Ovary (tissue), 3 donors: ENCODE measurements at regions not wholly inside any gene's neighbourhood (a gene's known extent, or its start where the extent isn't known, plus 50 kb on each side); places are given as distances from the start of the nearest gene placed in this dataset.

Experiments
- POLR2A ChIP-seq: fragments of 450-650 bp; IDR thresholded peaks from one replicate; pipeline ENCODE4 v1.6.1; 2017; ENCODE audit warnings: antibody characterized with exemption, mild to moderate bottlenecking, moderate library complexity
- TF ChIP-seq, protein P1 (sequence below), 3 donors: fragments of 450-650 bp in 2 of 3; fragments of 200-600 bp in 1 of 3; IDR thresholded peaks; one replicate each; pipeline versions ENCODE4 v1.5.1 to v1.8.0; 2016 to 2022; ENCODE audit warnings: antibody characterized with exemption in 3 of 3, mild to moderate bottlenecking in 1 of 3
- donor health status: DM: no; HTN: no; CAD: no.

DNA sequence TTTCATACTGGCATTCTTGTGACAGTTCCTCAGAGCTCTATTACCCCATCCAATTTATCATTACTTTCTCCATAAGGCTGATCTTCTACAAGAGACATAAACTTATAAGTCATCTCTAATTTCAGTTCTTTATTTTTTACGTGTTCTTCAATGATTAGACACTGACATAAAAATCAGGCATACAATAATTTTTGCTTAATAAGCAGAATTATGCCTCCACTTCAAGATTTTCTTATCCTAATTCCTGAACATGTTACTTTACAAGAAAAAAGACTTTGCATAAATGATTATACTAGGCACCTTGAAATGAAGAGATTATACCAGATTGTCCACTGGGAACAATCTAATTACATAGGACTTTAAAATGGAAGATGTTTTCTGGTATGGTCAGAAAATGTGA lies 1304.5 kb upstream of the SLC39A10 start:
- TF ChIP-seq, protein P1, sequence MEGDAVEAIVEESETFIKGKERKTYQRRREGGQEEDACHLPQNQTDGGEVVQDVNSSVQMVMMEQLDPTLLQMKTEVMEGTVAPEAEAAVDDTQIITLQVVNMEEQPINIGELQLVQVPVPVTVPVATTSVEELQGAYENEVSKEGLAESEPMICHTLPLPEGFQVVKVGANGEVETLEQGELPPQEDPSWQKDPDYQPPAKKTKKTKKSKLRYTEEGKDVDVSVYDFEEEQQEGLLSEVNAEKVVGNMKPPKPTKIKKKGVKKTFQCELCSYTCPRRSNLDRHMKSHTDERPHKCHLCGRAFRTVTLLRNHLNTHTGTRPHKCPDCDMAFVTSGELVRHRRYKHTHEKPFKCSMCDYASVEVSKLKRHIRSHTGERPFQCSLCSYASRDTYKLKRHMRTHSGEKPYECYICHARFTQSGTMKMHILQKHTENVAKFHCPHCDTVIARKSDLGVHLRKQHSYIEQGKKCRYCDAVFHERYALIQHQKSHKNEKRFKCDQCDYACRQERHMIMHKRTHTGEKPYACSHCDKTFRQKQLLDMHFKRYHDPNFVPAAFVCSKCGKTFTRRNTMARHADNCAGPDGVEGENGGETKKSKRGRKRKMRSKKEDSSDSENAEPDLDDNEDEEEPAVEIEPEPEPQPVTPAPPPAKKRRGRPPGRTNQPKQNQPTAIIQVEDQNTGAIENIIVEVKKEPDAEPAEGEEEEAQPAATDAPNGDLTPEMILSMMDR (IDR thresholded peaks at IDR 0.05): no peak
- no peak for TF ChIP-seq POLR2A
